ENCODE measurements at regions not wholly inside any gene's neighbourhood (a gene's known extent, or its start where the extent isn't known, plus 50 kb on each side); places are given as distances from the start of the nearest gene placed in this dataset.

- no peak for TF ChIP-seq CTCF (conservative IDR thresholded peaks at IDR 0.05; ENCODE audit: low read length)
- TF ChIP-seq EZH2phosphoT487 (IDR thresholded peaks at IDR 0.05; ENCODE audit: borderline replicate concordance) = no peak
These were observed 393.9 kb downstream of the ADAMTS20 start for GRCh38 chr12:43158126-43158525.
